Thoracic aorta (tissue), 2 donors: ENCODE measurements at regions not wholly inside any gene's neighbourhood (a gene's known extent, or its start where the extent isn't known, plus 50 kb on each side); places are given as distances from the start of the nearest gene placed in this dataset.

Experiments used
- ATAC-seq: fragments of 150-250 bp; one replicate; pipeline ENCODE4 v1.8.0; 2017; ENCODE audit warnings: low read depth; ENCODE audit not compliant: insufficient number of reproducible peaks, low FRiP score
- DNase-seq: peaks from one replicate; pipeline ENCODE4 v3.0.0-alpha.2; 2020; ENCODE audit warnings: low spot score
- H3K27ac ChIP-seq, 2 donors: fragments of 200-600 bp; sonication (generic); 1 replicate in 1 of 2; 2 replicates in 1 of 2; pipeline ENCODE4 v1.5.1; 2016; ENCODE audit warnings: mild to moderate bottlenecking in 2 of 2, moderate library complexity in 2 of 2
- H3K27me3 ChIP-seq: fragments of 200-600 bp; sonication (generic); replicated peaks from 2 replicates; pipeline ENCODE4 v1.6.0; 2016; ENCODE audit warnings: mild to moderate bottlenecking; ENCODE audit not compliant: insufficient read depth
- H3K36me3 ChIP-seq: fragments of 200-600 bp; sonication (generic); one replicate; pipeline ENCODE4 v1.5.1; 2016
- H3K4me1 ChIP-seq, 2 donors: fragments of 200-600 bp; sonication (generic); 1 replicate in 1 of 2; 2 replicates in 1 of 2; pipeline versions ENCODE4 v1.5.1 to v1.6.0; 2016; ENCODE audit warnings: low read depth in 2 of 2, mild to moderate bottlenecking in 1 of 2; ENCODE audit not compliant: control insufficient read depth in 1 of 2
- H3K4me3 ChIP-seq: fragments of 200-600 bp; sonication (generic); 2 replicates; pipeline ENCODE4 v1.5.1; 2016; ENCODE audit warnings: mild to moderate bottlenecking
- H3K9me3 ChIP-seq: fragments of 200-600 bp; sonication (generic); 2 replicates; pipeline ENCODE4 v1.5.1; 2016
- CTCF ChIP-seq: fragments of 200-600 bp; sonication (generic); IDR thresholded peaks from one replicate; pipeline ENCODE4 v1.5.1; 2019; ENCODE audit warnings: antibody characterized with exemption

- ATAC-seq (no peak), DNase-seq (no peak)
- TF ChIP-seq CTCF: peak; percentile 54
- Histone ChIP-seq H3K9me3 (no peaks in the 10 kb centered on the region), H3K27me3 (no peaks in the 10 kb centered on the region), H3K4me1 (no peaks in the 10 kb centered on the region), H3K27ac (no peak overlapping the region), H3K36me3 (no peaks in the 10 kb centered on the region), H3K4me3 (no peak overlapping the region)
Measured at GRCh38 chr20:60210779-60211617, 252.8 kb downstream of the CDH26 start.

DNA sequence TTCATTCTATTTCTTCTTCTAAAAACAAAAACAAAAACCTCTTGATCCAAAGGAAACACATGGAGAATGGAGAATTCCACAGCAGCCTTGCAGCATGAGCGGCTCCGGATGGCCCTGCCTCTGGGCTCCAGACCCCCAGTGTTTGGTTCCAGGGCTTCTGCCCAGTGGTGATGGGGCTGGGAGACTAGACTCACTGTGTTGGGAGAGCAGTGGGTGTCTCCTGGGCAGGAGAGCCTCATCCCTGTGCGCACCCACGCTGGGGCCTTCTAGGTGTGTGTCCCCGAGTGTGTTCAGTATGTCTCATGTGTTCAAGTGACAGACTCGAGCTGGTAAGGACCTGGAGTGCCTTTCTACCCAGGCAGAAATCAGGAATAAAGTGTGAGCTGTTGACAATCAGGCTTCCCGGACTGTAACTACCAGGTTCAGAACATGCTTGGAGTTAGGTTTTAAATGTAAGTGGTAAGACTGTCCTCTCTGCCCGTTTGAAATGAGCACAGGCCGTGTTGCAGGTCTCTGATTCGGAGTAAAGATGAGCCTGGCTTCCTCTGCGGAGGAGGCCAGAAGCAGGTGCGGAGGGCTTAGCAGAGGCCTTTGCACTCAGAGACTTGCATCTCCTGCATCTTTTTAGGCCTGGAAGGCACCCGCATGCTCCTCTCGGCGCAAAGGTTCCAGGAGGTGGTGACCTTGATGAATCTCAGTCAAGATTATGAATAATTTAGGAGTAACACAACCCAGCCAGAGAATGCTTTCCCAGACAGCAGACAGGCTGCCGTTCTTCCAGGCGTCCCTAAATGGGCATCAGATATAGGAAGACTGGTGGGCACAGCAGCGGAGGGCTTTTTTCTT lies 253.6 kb downstream of the CDH26 start:
- DNase-seq (no peak), ATAC-seq (no peak)
- Histone ChIP-seq H3K4me3 (no peak overlapping the region), H3K9me3 (no peaks in the 10 kb centered on the region), H3K27me3 (no peaks in the 10 kb centered on the region), H3K36me3 (no peaks in the 10 kb centered on the region), H3K27ac (no peak overlapping the region), H3K4me1 (no peaks in the 10 kb centered on the region)
- no peak for TF ChIP-seq CTCF

DNA sequence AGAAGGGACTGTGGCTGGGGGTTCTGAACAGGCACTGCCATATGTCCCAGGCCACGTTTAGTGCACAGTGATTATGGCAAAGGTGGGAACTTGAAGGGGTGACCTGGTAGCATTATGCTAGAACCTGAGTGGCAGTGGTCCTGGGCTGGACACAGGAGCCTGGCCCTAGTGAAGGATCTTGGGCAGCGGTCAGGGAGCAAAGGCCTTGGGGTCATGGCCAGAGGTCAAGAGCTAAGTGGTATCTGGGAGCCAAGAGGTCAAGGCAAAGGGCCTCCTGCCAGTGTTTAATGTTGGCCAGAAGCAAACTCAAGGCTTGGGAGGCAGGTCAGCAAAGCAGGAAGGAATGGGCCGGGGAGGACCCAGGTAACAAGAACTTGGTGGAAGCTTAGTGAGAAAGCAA lies 254.5 kb downstream of the CDH26 start:
- no peak for DNase-seq
- TF ChIP-seq CTCF: no peak
- no peak for ATAC-seq

DNA sequence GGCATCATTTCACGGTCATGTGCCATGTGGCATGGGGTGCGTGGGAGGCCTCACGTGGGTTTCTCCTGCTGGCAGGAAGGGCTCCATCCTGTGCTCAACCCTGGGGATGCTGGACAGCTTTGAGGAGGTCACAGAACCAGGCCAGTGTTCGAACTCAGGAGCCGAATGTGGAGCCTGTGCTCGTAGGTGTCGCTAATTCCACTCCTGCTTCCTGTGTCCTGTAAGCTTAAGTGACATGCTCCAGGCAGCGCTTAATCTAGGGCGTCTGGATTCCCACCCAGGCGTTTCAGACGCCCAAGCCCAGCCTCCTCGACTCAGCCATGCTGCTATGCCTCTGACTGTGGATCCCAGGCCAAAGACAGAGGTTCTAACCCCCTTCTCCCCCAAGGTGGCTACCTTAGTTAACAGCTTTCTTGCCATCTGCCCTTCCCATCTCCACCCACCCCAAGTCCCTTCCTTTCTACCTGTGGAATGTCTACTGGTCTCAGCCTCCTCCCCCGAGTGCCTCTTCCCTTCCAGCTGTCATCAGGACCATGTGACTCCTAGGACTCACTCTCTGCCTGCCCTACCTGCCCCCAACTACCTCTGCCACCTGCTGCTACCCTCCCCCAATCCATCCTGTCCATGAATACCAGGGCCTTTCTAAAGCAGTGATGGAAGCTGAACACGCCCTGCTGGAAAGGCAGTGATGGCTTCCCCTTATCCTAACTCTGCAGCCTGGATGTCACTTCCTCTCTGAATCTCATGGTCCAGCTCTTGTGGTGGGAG lies 255.1 kb downstream of the CDH26 start:
- no peak for ATAC-seq

More for the DNA sequence above, 254.5 kb downstream of the CDH26 start:
- Histone ChIP-seq H3K27ac (no peak overlapping the region), H3K27me3 (no peaks in the 10 kb centered on the region), H3K4me1 (no peaks in the 10 kb centered on the region), H3K9me3 (no peaks in the 10 kb centered on the region), H3K4me3 (no peak overlapping the region), H3K36me3 (no peaks in the 10 kb centered on the region)

More for the DNA sequence above, 255.1 kb downstream of the CDH26 start:
- TF ChIP-seq CTCF: no peak
- DNase-seq: no peak
- H3K9me3 ChIP-seq: no peaks in the 10 kb centered on the region
- no peaks in the 10 kb centered on the region for H3K27me3 ChIP-seq
- H3K4me1 ChIP-seq: no peaks in the 10 kb centered on the region
- H3K36me3 ChIP-seq: no peaks in the 10 kb centered on the region
- H3K27ac ChIP-seq: no peak overlapping the region
- H3K4me3 ChIP-seq: no peak overlapping the region
